Brain microvascular endothelial cell (primary cell): ENCODE measurements at regions not wholly inside any gene's neighbourhood (a gene's known extent, or its start where the extent isn't known, plus 50 kb on each side); places are given as distances from the start of the nearest gene placed in this dataset.

ENCODE experiments used
- DNase-seq: peaks from one replicate; pipeline ENCODE4 v3.0.0-alpha.2; 2020
- H3K27ac ChIP-seq: fragments of 250-450 bp; sonication (Bioruptor Pico); 2 replicates; pipeline ENCODE4 v1.5.1; 2020; ENCODE audit warnings: mild to moderate bottlenecking, moderate library complexity
- H3K27me3 ChIP-seq: fragments of 250-450 bp; sonication (Bioruptor Pico); replicated peaks from 2 replicates; pipeline ENCODE4 v1.5.1; 2020; ENCODE audit warnings: mild to moderate bottlenecking
- H3K36me3 ChIP-seq: fragments of 250-450 bp; sonication (Bioruptor Pico); replicated peaks from 2 replicates; pipeline ENCODE4 v1.5.1; 2020; ENCODE audit warnings: mild to moderate bottlenecking
- H3K4me3 ChIP-seq: 2 replicates; pipeline ENCODE4 v1.5.1; 2011; ENCODE audit warnings: low read depth, mild to moderate bottlenecking, control low read depth, low read length, moderate library complexity
- CTCF ChIP-seq: IDR thresholded peaks from 2 replicates; pipeline ENCODE4 v1.5.1; 2011; ENCODE audit warnings: low read depth, mild to moderate bottlenecking, moderate library complexity, low read length, control low read depth, inconsistent platforms; ENCODE audit errors: missing control alignments
- in situ Hi-C: cut with HindIII; loops from 2 replicates; pipeline ENCODE4 v1.10.0; 2017; ENCODE audit warnings: low sequenced_read_pairs, low pct_ligation_motif_present

GRCh38 chr11:21896746-21897602 is 295.9 kb upstream of the ANO5 start:
- H3K27me3 ChIP-seq, result no peaks in the 10 kb centered on the region
- no peak overlapping the region for H3K4me3 ChIP-seq
- no peak for TF ChIP-seq CTCF
- H3K36me3 ChIP-seq, result no peaks in the 10 kb centered on the region
- in situ Hi-C loops, result no loop called here
- DNase-seq, result no peak
- no peak overlapping the region for H3K27ac ChIP-seq

GRCh38 chr11:21897752-21898151 is 295.1 kb upstream of the ANO5 start:
- Histone ChIP-seq H3K36me3 (no peaks in the 10 kb centered on the region), H3K27ac (no peak overlapping the region), H3K27me3 (no peaks in the 10 kb centered on the region), H3K4me3 (no peak overlapping the region)
- in situ Hi-C loops, result no loop called here
- TF ChIP-seq CTCF, result no peak
- no peak for DNase-seq

GRCh38 chr11:21908211-21908610 is 284.7 kb upstream of the ANO5 start:
- in situ Hi-C loops, result no loop called here
- Histone ChIP-seq H3K4me3 (no peak overlapping the region), H3K27ac (no peak overlapping the region), H3K27me3 (no peaks in the 10 kb centered on the region), H3K36me3 (no peaks in the 10 kb centered on the region)
- no peak for TF ChIP-seq CTCF
- DNase-seq, result no peak

- no peaks in the 10 kb centered on the region for H3K27me3 ChIP-seq
- in situ Hi-C loops, result no loop called here
- DNase-seq, result no peak
These were observed 283.7 kb upstream of the ANO5 start for GRCh38 chr11:21909145-21909544.

GRCh38 chr11:21911061-21911460 is 281.8 kb upstream of the ANO5 start:
- Histone ChIP-seq H3K27me3 (no peaks in the 10 kb centered on the region), H3K4me3 (no peak overlapping the region), H3K27ac (no peak overlapping the region), H3K36me3 (no peaks in the 10 kb centered on the region)
- DNase-seq, result no peak
- in situ Hi-C loops, result no loop called here
- TF ChIP-seq CTCF, result no peak

More at GRCh38 chr11:21909145-21909544, 283.7 kb upstream of the ANO5 start:
- no peak overlapping the region for H3K27ac ChIP-seq
- no peak overlapping the region for H3K4me3 ChIP-seq
- H3K36me3 ChIP-seq, result no peaks in the 10 kb centered on the region
- TF ChIP-seq CTCF, result no peak

GRCh38 chr11:21912285-21912684 is 280.6 kb upstream of the ANO5 start:
- DNase-seq, result no peak
- no peak for TF ChIP-seq CTCF
- Histone ChIP-seq H3K4me3 (no peak overlapping the region), H3K36me3 (no peaks in the 10 kb centered on the region), H3K27ac (no peak overlapping the region), H3K27me3 (no peaks in the 10 kb centered on the region)
- in situ Hi-C loops, result no loop called here
